ENCODE measurements at regions not wholly inside any gene's neighbourhood (a gene's known extent, or its start where the extent isn't known, plus 50 kb on each side); places are given as distances from the start of the nearest gene placed in this dataset.

GRCh38 chr12:84150201-84150600 lies 762.4 kb downstream of the SLC6A15 start:
- Histone ChIP-seq H3K9ac (ENCODE audit: insufficient read length) (no peak overlapping the region), H3K9me3 (ENCODE audit: low read depth, low read length) (no peaks in the 10 kb centered on the region), H3K4me3 (no peak overlapping the region), H3K27ac (no peak overlapping the region), H3K36me3 (ENCODE audit: insufficient read depth, low read length) (no peaks in the 10 kb centered on the region)
- TF ChIP-seq POLR2AphosphoS5 (IDR thresholded peaks at IDR 0.05; ENCODE audit: borderline replicate concordance, low read depth, low read length), result no peak
- no peak for TF ChIP-seq FOXP2 (optimal IDR thresholded peaks at IDR 0.05; ENCODE audit: control extremely low read depth, extremely low read length, insufficient read depth)
- TF ChIP-seq EZH2 (IDR thresholded peaks at IDR 0.05), result no peak
- DNase-seq (ENCODE audit: low read depth, low spot score), result no peak

GRCh38 chr12:84148335-84148734 lies 764.3 kb downstream of the SLC6A15 start:
- H3K9me3 ChIP-seq (ENCODE audit: low read depth, low read length), result no peaks in the 10 kb centered on the region
- TF ChIP-seq EZH2 (IDR thresholded peaks at IDR 0.05) (no peak), POLR2AphosphoS5 (IDR thresholded peaks at IDR 0.05; ENCODE audit: borderline replicate concordance, low read depth, low read length) (no peak), FOXP2 (optimal IDR thresholded peaks at IDR 0.05; ENCODE audit: control extremely low read depth, extremely low read length, insufficient read depth) (no peak)
- no peak for DNase-seq (ENCODE audit: low read depth, low spot score)
- H3K27ac ChIP-seq, result no peak overlapping the region
- no peak overlapping the region for H3K9ac ChIP-seq (ENCODE audit: insufficient read length)
- no peaks in the 10 kb centered on the region for H3K36me3 ChIP-seq (ENCODE audit: insufficient read depth, low read length)
- no peak overlapping the region for H3K4me3 ChIP-seq

- H3K36me3 ChIP-seq (ENCODE audit: insufficient read depth, low read length), result no peaks in the 10 kb centered on the region
- DNase-seq (ENCODE audit: low read depth, low spot score), result no peak
- H3K9me3 ChIP-seq (ENCODE audit: low read depth, low read length), result no peaks in the 10 kb centered on the region
- H3K27ac ChIP-seq, result no peak overlapping the region
- H3K4me3 ChIP-seq, result no peak overlapping the region
- TF ChIP-seq EZH2 (IDR thresholded peaks at IDR 0.05) (no peak), FOXP2 (optimal IDR thresholded peaks at IDR 0.05; ENCODE audit: control extremely low read depth, extremely low read length, insufficient read depth) (no peak), POLR2AphosphoS5 (IDR thresholded peaks at IDR 0.05; ENCODE audit: borderline replicate concordance, low read depth, low read length) (no peak)
- no peak overlapping the region for H3K9ac ChIP-seq (ENCODE audit: insufficient read length)
These were observed 775.7 kb downstream of the SLC6A15 start for GRCh38 chr12:84136862-84137367.

- TF ChIP-seq EZH2 (IDR thresholded peaks at IDR 0.05), result no peak
- TF ChIP-seq POLR2AphosphoS5 (IDR thresholded peaks at IDR 0.05; ENCODE audit: borderline replicate concordance, low read depth, low read length), result no peak
- no peak for TF ChIP-seq FOXP2 (optimal IDR thresholded peaks at IDR 0.05; ENCODE audit: control extremely low read depth, extremely low read length, insufficient read depth)
- no peaks in the 10 kb centered on the region for H3K36me3 ChIP-seq (ENCODE audit: insufficient read depth, low read length)
- H3K27ac ChIP-seq, result peak overlapping the region; percentile 58; the same call in 1 of the 2 replicates
- H3K4me3 ChIP-seq, result 0 out of 2 replicates have a peak overlapping the region, but pooled peaks have one; percentile 31
- no peak overlapping the region for H3K9ac ChIP-seq (ENCODE audit: insufficient read length)
- peak; percentile 16 for DNase-seq (ENCODE audit: low read depth, low spot score)
- H3K9me3 ChIP-seq (ENCODE audit: low read depth, low read length), result no peaks in the 10 kb centered on the region
These were observed 776.9 kb downstream of the SLC6A15 start for GRCh38 chr12:84135586-84136279.

GRCh38 chr12:84134797-84135366 lies 777.7 kb downstream of the SLC6A15 start:
- Histone ChIP-seq H3K36me3 (ENCODE audit: insufficient read depth, low read length) (no peaks in the 10 kb centered on the region), H3K27ac (peak overlapping the region; percentile 58; the same call in 1 of the 2 replicates), H3K9me3 (ENCODE audit: low read depth, low read length) (no peaks in the 10 kb centered on the region), H3K4me3 (peak overlapping the region; percentile 26; the same call in 1 of the 2 replicates), H3K9ac (ENCODE audit: insufficient read length) (no peak overlapping the region)
- TF ChIP-seq FOXP2 (optimal IDR thresholded peaks at IDR 0.05; ENCODE audit: control extremely low read depth, extremely low read length, insufficient read depth) (no peak), EZH2 (IDR thresholded peaks at IDR 0.05) (no peak), POLR2AphosphoS5 (IDR thresholded peaks at IDR 0.05; ENCODE audit: borderline replicate concordance, low read depth, low read length) (no peak)
- no peak for DNase-seq (ENCODE audit: low read depth, low spot score)

- no peak overlapping the region for H3K27ac ChIP-seq
- DNase-seq (ENCODE audit: low read depth, low spot score), result no peak
- no peak overlapping the region for H3K9ac ChIP-seq (ENCODE audit: insufficient read length)
- H3K36me3 ChIP-seq (ENCODE audit: insufficient read depth, low read length), result no peaks in the 10 kb centered on the region
- no peak for TF ChIP-seq FOXP2 (optimal IDR thresholded peaks at IDR 0.05; ENCODE audit: control extremely low read depth, extremely low read length, insufficient read depth)
- no peak for TF ChIP-seq EZH2 (IDR thresholded peaks at IDR 0.05)
- no peak for TF ChIP-seq POLR2AphosphoS5 (IDR thresholded peaks at IDR 0.05; ENCODE audit: borderline replicate concordance, low read depth, low read length)
- H3K9me3 ChIP-seq (ENCODE audit: low read depth, low read length), result no peaks in the 10 kb centered on the region
- no peak overlapping the region for H3K4me3 ChIP-seq
These were observed 781.5 kb downstream of the SLC6A15 start for GRCh38 chr12:84131076-84131475.

GRCh38 chr12:84128117-84128991 lies 784.2 kb downstream of the SLC6A15 start:
- Histone ChIP-seq H3K36me3 (ENCODE audit: insufficient read depth, low read length) (no peaks in the 10 kb centered on the region), H3K27ac (no peak overlapping the region), H3K9ac (ENCODE audit: insufficient read length) (no peak overlapping the region), H3K4me3 (no peak overlapping the region), H3K9me3 (ENCODE audit: low read depth, low read length) (no peaks in the 10 kb centered on the region)
- no peak for TF ChIP-seq POLR2AphosphoS5 (IDR thresholded peaks at IDR 0.05; ENCODE audit: borderline replicate concordance, low read depth, low read length)
- no peak for TF ChIP-seq FOXP2 (optimal IDR thresholded peaks at IDR 0.05; ENCODE audit: control extremely low read depth, extremely low read length, insufficient read depth)
- no peak for TF ChIP-seq EZH2 (IDR thresholded peaks at IDR 0.05)
- no peak for DNase-seq (ENCODE audit: low read depth, low spot score)

- H3K4me3 ChIP-seq, result no peak overlapping the region
- H3K9me3 ChIP-seq (ENCODE audit: low read depth, low read length), result no peaks in the 10 kb centered on the region
- no peak for DNase-seq (ENCODE audit: low read depth, low spot score)
- H3K36me3 ChIP-seq (ENCODE audit: insufficient read depth, low read length), result no peaks in the 10 kb centered on the region
- no peak overlapping the region for H3K9ac ChIP-seq (ENCODE audit: insufficient read length)
- H3K27ac ChIP-seq, result no peak overlapping the region
- TF ChIP-seq EZH2 (IDR thresholded peaks at IDR 0.05), result no peak
- TF ChIP-seq POLR2AphosphoS5 (IDR thresholded peaks at IDR 0.05; ENCODE audit: borderline replicate concordance, low read depth, low read length), result no peak
- TF ChIP-seq FOXP2 (optimal IDR thresholded peaks at IDR 0.05; ENCODE audit: control extremely low read depth, extremely low read length, insufficient read depth), result no peak
These were observed 788.4 kb downstream of the SLC6A15 start for GRCh38 chr12:84124211-84124610.
